ENCODE measurements at regions not wholly inside any gene's neighbourhood (a gene's known extent, or its start where the extent isn't known, plus 50 kb on each side); places are given as distances from the start of the nearest gene placed in this dataset.

DNA sequence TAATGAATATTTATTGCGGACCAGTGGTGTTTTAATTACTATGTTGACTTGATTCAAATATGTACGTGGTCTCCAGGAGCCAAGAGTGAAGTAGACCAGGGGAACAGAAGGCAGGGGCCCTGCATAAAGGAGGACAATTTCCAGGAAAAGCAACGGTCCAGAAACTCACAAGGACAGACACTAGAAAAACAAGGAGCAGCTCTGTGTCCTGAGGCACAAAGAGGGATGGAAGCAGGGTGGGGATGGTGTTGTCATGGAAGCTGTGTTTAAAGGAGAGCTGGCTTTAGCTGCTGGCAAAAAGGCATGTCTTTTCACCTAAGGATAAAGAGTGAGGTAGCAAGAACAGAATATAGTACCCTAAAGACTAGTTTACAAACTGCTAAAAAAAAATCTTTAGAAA, 254.1 kb upstream of the TENM3 start:
- no peak overlapping the region for H3K27ac ChIP-seq
- TF ChIP-seq, protein P1, sequence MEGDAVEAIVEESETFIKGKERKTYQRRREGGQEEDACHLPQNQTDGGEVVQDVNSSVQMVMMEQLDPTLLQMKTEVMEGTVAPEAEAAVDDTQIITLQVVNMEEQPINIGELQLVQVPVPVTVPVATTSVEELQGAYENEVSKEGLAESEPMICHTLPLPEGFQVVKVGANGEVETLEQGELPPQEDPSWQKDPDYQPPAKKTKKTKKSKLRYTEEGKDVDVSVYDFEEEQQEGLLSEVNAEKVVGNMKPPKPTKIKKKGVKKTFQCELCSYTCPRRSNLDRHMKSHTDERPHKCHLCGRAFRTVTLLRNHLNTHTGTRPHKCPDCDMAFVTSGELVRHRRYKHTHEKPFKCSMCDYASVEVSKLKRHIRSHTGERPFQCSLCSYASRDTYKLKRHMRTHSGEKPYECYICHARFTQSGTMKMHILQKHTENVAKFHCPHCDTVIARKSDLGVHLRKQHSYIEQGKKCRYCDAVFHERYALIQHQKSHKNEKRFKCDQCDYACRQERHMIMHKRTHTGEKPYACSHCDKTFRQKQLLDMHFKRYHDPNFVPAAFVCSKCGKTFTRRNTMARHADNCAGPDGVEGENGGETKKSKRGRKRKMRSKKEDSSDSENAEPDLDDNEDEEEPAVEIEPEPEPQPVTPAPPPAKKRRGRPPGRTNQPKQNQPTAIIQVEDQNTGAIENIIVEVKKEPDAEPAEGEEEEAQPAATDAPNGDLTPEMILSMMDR (conservative IDR thresholded peaks at IDR 0.05) = no peak
- TF ChIP-seq ZFX (IDR thresholded peaks at IDR 0.05) = no peak

DNA sequence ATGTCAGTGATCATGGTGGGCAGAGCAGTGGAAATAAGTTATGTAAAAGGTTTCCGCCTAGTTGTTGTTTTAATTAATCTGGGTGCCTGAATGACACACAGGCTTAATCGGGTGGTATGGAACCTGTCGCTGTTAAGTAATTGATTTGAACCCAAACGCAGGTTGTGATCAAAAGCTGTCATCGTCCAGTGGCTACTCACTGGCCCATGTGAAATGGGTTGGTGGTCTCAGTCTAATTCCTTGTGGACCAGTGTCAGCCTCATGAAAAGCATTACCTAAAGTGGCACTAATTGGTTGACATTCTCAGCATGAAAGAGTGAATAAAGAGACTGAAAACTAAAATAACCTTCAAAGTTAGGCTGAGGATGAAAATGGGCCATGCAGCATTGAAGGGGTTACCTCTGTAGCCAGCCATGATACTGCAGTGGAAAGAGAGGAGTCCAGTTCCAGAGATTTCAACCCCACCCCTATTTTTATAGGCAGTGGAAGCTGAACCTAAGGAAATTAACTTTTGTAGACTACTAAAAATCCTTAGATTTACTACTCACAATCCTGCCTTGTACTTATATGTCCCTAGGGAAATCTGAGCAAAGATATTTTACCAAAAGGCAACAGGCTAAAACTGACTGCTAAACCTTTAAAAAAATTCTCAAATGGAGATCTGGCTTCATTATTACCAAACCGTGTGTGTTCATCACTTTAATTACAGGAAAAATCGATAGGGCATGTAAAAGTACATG, 251.7 kb upstream of the TENM3 start:
- TF ChIP-seq, protein P1 (conservative IDR thresholded peaks at IDR 0.05) = no peak
- TF ChIP-seq ZFX (IDR thresholded peaks at IDR 0.05) = no peak
- no peak overlapping the region for H3K27ac ChIP-seq

DNA sequence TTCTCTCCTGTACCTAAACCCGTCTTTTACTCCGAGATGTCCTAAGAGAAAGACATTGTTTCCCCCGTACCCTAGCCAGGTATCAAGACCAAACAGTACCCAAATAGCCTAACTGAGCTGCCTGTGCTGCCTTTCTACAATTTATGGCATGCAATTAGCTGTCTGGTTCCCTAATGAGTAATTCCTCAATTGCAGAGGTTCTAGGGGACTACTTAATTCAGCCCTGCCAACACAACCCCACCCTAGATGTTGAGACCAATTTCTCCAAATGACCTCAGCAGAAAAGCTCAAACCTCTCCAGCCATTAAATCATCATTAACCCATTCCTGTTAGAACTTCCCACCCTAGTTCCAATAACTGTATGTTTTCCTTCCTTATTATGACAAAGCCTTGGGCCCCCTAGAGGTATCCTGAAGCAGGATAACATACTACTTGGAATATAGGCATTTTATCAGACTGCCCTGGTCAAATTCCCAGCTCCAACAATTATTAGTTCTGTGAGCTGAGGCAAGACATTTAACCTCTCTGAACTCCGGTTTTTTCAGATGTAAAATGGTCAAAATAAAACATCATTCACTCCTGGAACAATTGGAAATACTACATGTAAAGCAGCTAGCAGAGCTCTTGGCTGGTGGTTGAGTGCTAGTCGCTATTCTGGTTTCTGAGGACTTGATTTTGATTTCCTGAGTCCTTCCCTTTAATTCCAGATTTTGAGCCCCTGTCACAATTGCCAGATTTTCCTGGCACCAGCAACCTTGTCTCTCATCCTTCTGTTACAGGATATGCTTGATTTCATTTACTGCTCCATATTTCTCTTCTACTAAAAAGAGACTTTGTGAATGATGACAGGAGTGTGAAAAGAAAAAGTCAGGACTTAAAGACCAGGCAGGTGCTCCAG, 244.6 kb upstream of the TENM3 start:
- H3K27ac ChIP-seq = no peak overlapping the region

DNA sequence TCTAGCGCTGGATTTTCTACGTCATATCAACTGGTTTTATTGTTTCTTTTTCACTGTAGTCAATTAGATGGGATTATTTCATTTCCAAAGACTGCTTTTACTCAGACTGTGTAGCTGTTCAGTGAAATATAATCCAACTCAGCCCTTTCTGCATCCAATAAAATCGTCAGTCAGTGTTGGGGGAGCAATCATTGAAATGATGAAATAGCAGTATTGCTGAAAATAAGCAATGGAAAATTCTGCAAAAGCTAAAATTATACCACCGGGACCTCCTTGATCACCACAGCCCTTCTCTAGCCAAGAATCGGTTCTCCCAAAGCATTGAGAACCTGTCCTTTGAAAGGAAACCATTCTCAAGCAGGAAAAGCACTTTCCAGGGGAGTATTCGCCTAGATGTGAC, 243.1 kb upstream of the TENM3 start:
- no peak overlapping the region for H3K27ac ChIP-seq
- TF ChIP-seq, protein P1 (conservative IDR thresholded peaks at IDR 0.05) = no peak
- no peak for TF ChIP-seq ZFX (IDR thresholded peaks at IDR 0.05)

More for the DNA sequence above, 244.6 kb upstream of the TENM3 start:
- no peak for TF ChIP-seq ZFX (IDR thresholded peaks at IDR 0.05)
- TF ChIP-seq, protein P1 (conservative IDR thresholded peaks at IDR 0.05) = peak; percentile 20; the same call in 1 of the 2 replicates

DNA sequence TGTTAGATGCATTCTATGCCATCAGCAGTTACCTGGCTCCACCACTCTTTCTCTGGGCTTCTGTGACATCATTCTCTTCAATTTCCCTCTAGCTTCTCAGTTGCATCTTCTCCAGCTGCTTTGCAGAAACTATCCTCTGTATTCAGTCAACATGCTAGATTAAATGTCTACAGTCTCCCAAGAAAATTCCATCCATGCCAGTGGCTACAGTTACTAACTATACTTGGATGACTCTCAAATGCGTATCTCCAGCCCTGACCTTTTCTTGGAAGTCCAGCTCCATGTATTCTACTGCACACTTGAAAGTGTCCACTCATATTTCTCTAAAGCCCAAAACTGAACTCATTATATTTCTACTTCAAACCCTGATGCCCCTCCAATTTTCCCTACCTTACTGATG, 232.3 kb upstream of the TENM3 start:
- TF ChIP-seq, protein P1 (conservative IDR thresholded peaks at IDR 0.05) = no peak
- no peak for TF ChIP-seq ZFX (IDR thresholded peaks at IDR 0.05)
- no peak overlapping the region for H3K27ac ChIP-seq

DNA sequence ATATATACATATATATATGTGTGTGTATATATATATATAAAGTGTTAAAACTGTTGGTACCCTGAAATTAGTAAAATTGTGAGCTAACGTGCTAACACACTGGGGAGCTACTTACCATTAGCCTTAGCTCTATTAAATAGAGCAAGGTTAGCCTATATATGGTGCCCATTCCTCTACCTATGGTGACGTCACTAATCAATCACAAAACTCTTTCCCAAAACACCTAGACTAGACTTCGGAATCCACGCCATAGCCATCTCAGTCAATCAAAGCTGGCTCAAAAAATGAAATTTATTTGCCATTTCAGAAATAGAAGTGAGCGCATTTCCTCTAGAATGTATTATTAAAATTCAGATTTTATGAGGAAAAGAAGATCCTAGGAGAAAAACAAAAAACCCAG, 229.0 kb upstream of the TENM3 start:
- no peak overlapping the region for H3K27ac ChIP-seq
- TF ChIP-seq ZFX (IDR thresholded peaks at IDR 0.05) = no peak
- TF ChIP-seq, protein P1 (conservative IDR thresholded peaks at IDR 0.05) = no peak

DNA sequence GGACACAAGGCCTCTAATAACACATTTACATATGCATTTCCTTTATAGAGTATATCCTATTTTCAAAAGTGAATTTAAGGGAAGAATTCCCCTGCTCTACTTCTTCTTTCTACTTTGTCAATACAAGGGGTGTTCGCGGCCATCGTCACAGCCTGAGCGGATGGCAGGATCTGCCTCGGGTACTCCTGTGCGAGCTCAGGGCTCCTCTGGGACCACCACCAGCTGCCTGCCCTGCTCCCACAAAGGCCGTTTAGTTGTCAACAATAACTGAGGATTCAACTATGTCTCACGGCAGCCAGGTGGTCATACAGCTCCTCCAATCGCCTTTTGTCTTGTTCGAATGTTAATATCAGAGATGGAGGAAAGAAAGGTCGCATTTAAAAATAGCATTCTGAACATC, 228.2 kb upstream of the TENM3 start:
- TF ChIP-seq, protein P1 (conservative IDR thresholded peaks at IDR 0.05) = no peak
- TF ChIP-seq ZFX (IDR thresholded peaks at IDR 0.05) = no peak
- no peak overlapping the region for H3K27ac ChIP-seq

All from C4-2B (cell line).